ENCODE measurements at regions not wholly inside any gene's neighbourhood (a gene's known extent, or its start where the extent isn't known, plus 50 kb on each side); places are given as distances from the start of the nearest gene placed in this dataset.
"Not testable (repeated sequence)": the region's sequence is repeated elsewhere in the genome, so short reads cannot be mapped to it uniquely, and the experiment has no call there.

GRCh38 chr7:114364151-114364550 is 50.5 kb upstream of the FOXP2 start:
- no peak for DNase-seq

- no peak for DNase-seq
These were observed 51.3 kb upstream of the FOXP2 start for GRCh38 chr7:114363292-114363691.

- DNase-seq = no peak
These were observed 55.7 kb upstream of the FOXP2 start for GRCh38 chr7:114358911-114359310.

- no peak for DNase-seq
These were observed 58.5 kb upstream of the FOXP2 start for GRCh38 chr7:114356133-114356532.

- DNase-seq = no peak
These were observed 60.3 kb upstream of the FOXP2 start for GRCh38 chr7:114354306-114354705.

- DNase-seq = no peak
These were observed 69.1 kb upstream of the FOXP2 start for GRCh38 chr7:114345494-114345893.

- no peak for DNase-seq
These were observed 70.5 kb upstream of the FOXP2 start for GRCh38 chr7:114343949-114344708.

- no peak for DNase-seq
These were observed 72.0 kb upstream of the FOXP2 start for GRCh38 chr7:114342431-114343179.

GRCh38 chr7:114341648-114342047 is 73.0 kb upstream of the FOXP2 start:
- no peak for DNase-seq

GRCh38 chr7:114334989-114335388 is 79.6 kb upstream of the FOXP2 start:
- DNase-seq = no peak

GRCh38 chr7:114329458-114329857 is 85.2 kb upstream of the FOXP2 start:
- not testable (repeated sequence) for DNase-seq

GRCh38 chr7:114317450-114318098 is 97.0 kb upstream of the FOXP2 start:
- no peak for DNase-seq

- no peak for DNase-seq
These were observed 102.0 kb upstream of the FOXP2 start for GRCh38 chr7:114312649-114313048.

GRCh38 chr7:114310345-114311110 is 104.1 kb upstream of the FOXP2 start:
- DNase-seq = no peak

- no peak for DNase-seq
These were observed 104.9 kb upstream of the FOXP2 start for GRCh38 chr7:114309729-114310128.

- DNase-seq = no peak
These were observed 111.3 kb upstream of the FOXP2 start for GRCh38 chr7:114303301-114303700.

GRCh38 chr7:114302858-114303257 is 111.8 kb upstream of the FOXP2 start:
- no peak for DNase-seq

GRCh38 chr7:114298011-114298410 is 116.6 kb upstream of the FOXP2 start:
- no peak for DNase-seq

GRCh38 chr7:114297121-114297520 is 117.5 kb upstream of the FOXP2 start:
- DNase-seq = no peak

GRCh38 chr7:114295522-114295921 is 119.1 kb upstream of the FOXP2 start:
- DNase-seq = no peak

GRCh38 chr7:114294036-114294435 is 120.6 kb upstream of the FOXP2 start:
- no peak for DNase-seq

- no peak for DNase-seq
These were observed 121.2 kb upstream of the FOXP2 start for GRCh38 chr7:114293289-114294012.
